HG03060 (cell line): ENCODE measurements at regions not wholly inside any gene's neighbourhood (a gene's known extent, or its start where the extent isn't known, plus 50 kb on each side); places are given as distances from the start of the nearest gene placed in this dataset.
"Not testable (repeated sequence)": the region's sequence is repeated elsewhere in the genome, so short reads cannot be mapped to it uniquely, and the experiment has no call there.

ENCODE experiments used
- ATAC-seq: cut with Tn5 transposase; IDR thresholded peaks from one replicate; pipeline ENCODE4 v1.9.1; 2021; ENCODE audit warnings: low read depth, moderate number of reproducible peaks; ENCODE audit not compliant: unreplicated experiment

GRCh38 chr6:159529934-159530333, 163.1 kb downstream of the SOD2 start:
- no peak for ATAC-seq

GRCh38 chr6:159527351-159527750, 165.7 kb downstream of the SOD2 start:
- ATAC-seq: no peak

- ATAC-seq: no peak
Measured at GRCh38 chr6:159525445-159526025, 167.5 kb downstream of the SOD2 start.

GRCh38 chr6:159522877-159523547, 170.0 kb downstream of the SOD2 start:
- no peak for ATAC-seq

- ATAC-seq: no peak
Measured at GRCh38 chr6:159521962-159522361, 171.1 kb downstream of the SOD2 start.

GRCh38 chr6:159520002-159520401, 173.0 kb downstream of the SOD2 start:
- ATAC-seq: no peak

- ATAC-seq: not testable (repeated sequence)
Measured at GRCh38 chr6:159515811-159516210, 177.2 kb downstream of the SOD2 start.

GRCh38 chr6:159513914-159514313, 179.1 kb downstream of the SOD2 start:
- ATAC-seq: no peak

GRCh38 chr6:159513074-159513720, 179.8 kb downstream of the SOD2 start:
- no peak for ATAC-seq

GRCh38 chr6:159512571-159512970, 180.5 kb downstream of the SOD2 start:
- ATAC-seq: no peak

GRCh38 chr6:159512104-159512503, 180.9 kb downstream of the SOD2 start:
- ATAC-seq: no peak

GRCh38 chr6:159510141-159510540, 182.9 kb downstream of the SOD2 start:
- ATAC-seq: no peak

- ATAC-seq: no peak
Measured at GRCh38 chr6:159508931-159509330, 184.1 kb downstream of the SOD2 start.

GRCh38 chr6:159506048-159506447, 187.0 kb downstream of the SOD2 start:
- no peak for ATAC-seq

GRCh38 chr6:159505140-159505922, 187.7 kb downstream of the SOD2 start:
- no peak for ATAC-seq

- no peak for ATAC-seq
Measured at GRCh38 chr6:159501558-159501957, 191.5 kb downstream of the SOD2 start.

- ATAC-seq: no peak
Measured at GRCh38 chr6:159499034-159499433, 194.0 kb downstream of the SOD2 start.

GRCh38 chr6:159494586-159494972, 198.5 kb downstream of the SOD2 start:
- ATAC-seq: no peak

GRCh38 chr6:159493898-159494585, 199.0 kb downstream of the SOD2 start:
- ATAC-seq: no peak

GRCh38 chr6:159493231-159493897, 199.7 kb downstream of the SOD2 start:
- no peak for ATAC-seq
